ENCODE measurements at regions not wholly inside any gene's neighbourhood (a gene's known extent, or its start where the extent isn't known, plus 50 kb on each side); places are given as distances from the start of the nearest gene placed in this dataset.

GRCh38 chr2:65495251-65495877 is 63.0 kb upstream of the SPRED2 start:
- POLR2A ChIA-PET (ENCODE audit: partially characterized antibody) = no interaction called here
- H3K4me1 ChIP-seq (ENCODE audit: insufficient read depth, low read length) = no peaks in the 10 kb centered on the region
- no peak overlapping the region for H3K27ac ChIP-seq (ENCODE audit: low read depth, low read length)
- H3K9me3 ChIP-seq (ENCODE audit: control insufficient read depth in 1 of 2, low read length in 2 of 2) = no peaks in the 10 kb centered on the region
- intact Hi-C loops (cut with micrococcal nuclease) = no loop called here
- Mint-ChIP-seq H3K4me1 (no peaks in the 10 kb centered on the region), H3K4me3 (no peak overlapping the region), H3K36me3 (no peaks in the 10 kb centered on the region), H3K27me3 (peaks cover 5 to 12% of the 10 kb centered on the region in 2 donors), H3K9me3 (no peaks in the 10 kb centered on the region), H3K27ac (no peak overlapping the region)
- no peak for DNase-seq
- H3K4me3 ChIP-seq (ENCODE audit: low read length in 2 of 2) = no peak overlapping the region
- H3K36me3 ChIP-seq (ENCODE audit: insufficient read depth, low read length) = no peaks in the 10 kb centered on the region
- no peaks in the 10 kb centered on the region for H3K27me3 ChIP-seq (ENCODE audit: insufficient read depth, low read length)
- CTCF ChIA-PET (ENCODE audit: partially characterized antibody) = no interaction called here

GRCh38 chr2:65494078-65494477 is 61.7 kb upstream of the SPRED2 start:
- Mint-ChIP-seq H3K4me1 (no peaks in the 10 kb centered on the region), H3K9me3 (peaks cover 0 to 6% (median under 1%) of the 10 kb centered on the region in 8 donors), H3K4me3 (no peak overlapping the region), H3K36me3 (peaks cover 0 to 4% of the 10 kb centered on the region in 2 donors), H3K27me3 (peaks cover 5 to 14% of the 10 kb centered on the region in 2 donors), H3K27ac (no peak overlapping the region)
- Histone ChIP-seq H3K27me3 (ENCODE audit: insufficient read depth, low read length) (no peaks in the 10 kb centered on the region), H3K4me3 (ENCODE audit: low read length in 2 of 2) (no peak overlapping the region), H3K9me3 (ENCODE audit: control insufficient read depth in 1 of 2, low read length in 2 of 2) (no peaks in the 10 kb centered on the region), H3K36me3 (ENCODE audit: insufficient read depth, low read length) (no peaks in the 10 kb centered on the region), H3K4me1 (ENCODE audit: insufficient read depth, low read length) (no peaks in the 10 kb centered on the region), H3K27ac (ENCODE audit: low read depth, low read length) (no peak overlapping the region)
- ChIA-PET POLR2A (ENCODE audit: partially characterized antibody) (no interaction called here), CTCF (ENCODE audit: partially characterized antibody) (no interaction called here)
- DNase-seq = no peak
- intact Hi-C loops (cut with micrococcal nuclease) = no loop called here

GRCh38 chr2:65491381-65491905 is 59.0 kb upstream of the SPRED2 start:
- Mint-ChIP-seq H3K36me3 (peaks cover 0 to 14% of the 10 kb centered on the region in 2 donors), H3K27ac (no peak overlapping the region), H3K4me1 (no peaks in the 10 kb centered on the region), H3K4me3 (peak overlapping the region in 1 of 8 donors; percentile 10), H3K9me3 (peaks cover 0 to 21% (median 15%) of the 10 kb centered on the region in 8 donors), H3K27me3 (peaks cover 7 to 16% of the 10 kb centered on the region in 2 donors)
- Histone ChIP-seq H3K9me3 (ENCODE audit: control insufficient read depth in 1 of 2, low read length in 2 of 2) (no peaks in the 10 kb centered on the region), H3K36me3 (ENCODE audit: insufficient read depth, low read length) (no peaks in the 10 kb centered on the region), H3K4me1 (ENCODE audit: insufficient read depth, low read length) (no peaks in the 10 kb centered on the region), H3K27me3 (ENCODE audit: insufficient read depth, low read length) (no peaks in the 10 kb centered on the region), H3K27ac (ENCODE audit: low read depth, low read length) (no peak overlapping the region), H3K4me3 (ENCODE audit: low read length in 2 of 2) (no peak overlapping the region)
- DNase-seq = no peak
- ChIA-PET CTCF (ENCODE audit: partially characterized antibody) (interaction anchor here (1.0 kb wide), 1 partner anchor 14 kb away, joined by 4 read pairs; no protein-coding TSS in a partner anchor), POLR2A (ENCODE audit: partially characterized antibody) (no interaction called here)
- intact Hi-C loops (cut with micrococcal nuclease) = no loop called here

- peaks cover 7 to 16% of the 10 kb centered on the region in 2 donors for H3K27me3 Mint-ChIP-seq
- POLR2A ChIA-PET (ENCODE audit: partially characterized antibody) = no interaction called here
- H3K27me3 ChIP-seq (ENCODE audit: insufficient read depth, low read length) = no peaks in the 10 kb centered on the region
- no peak overlapping the region for H3K4me3 ChIP-seq (ENCODE audit: low read length in 2 of 2)
- H3K36me3 Mint-ChIP-seq = peaks cover 0 to 14% of the 10 kb centered on the region in 2 donors
- no peak overlapping the region for H3K4me3 Mint-ChIP-seq
- H3K36me3 ChIP-seq (ENCODE audit: insufficient read depth, low read length) = no peaks in the 10 kb centered on the region
- CTCF ChIA-PET (ENCODE audit: partially characterized antibody) = interaction anchor here (0.6 kb wide), 1 partner anchor 131 kb away, joined by 3 read pairs; no protein-coding TSS in a partner anchor
- peaks cover 0 to 21% (median 15%) of the 10 kb centered on the region in 8 donors for H3K9me3 Mint-ChIP-seq
- H3K4me1 Mint-ChIP-seq = no peaks in the 10 kb centered on the region
- DNase-seq = no peak
- H3K9me3 ChIP-seq (ENCODE audit: control insufficient read depth in 1 of 2, low read length in 2 of 2) = no peaks in the 10 kb centered on the region
- no peak overlapping the region for H3K27ac ChIP-seq (ENCODE audit: low read depth, low read length)
- H3K27ac Mint-ChIP-seq = no peak overlapping the region
- no peaks in the 10 kb centered on the region for H3K4me1 ChIP-seq (ENCODE audit: insufficient read depth, low read length)
- intact Hi-C loops (cut with micrococcal nuclease) = no loop called here
Measured at GRCh38 chr2:65490222-65490621, 57.8 kb upstream of the SPRED2 start.

GRCh38 chr2:65489269-65489668 is 56.9 kb upstream of the SPRED2 start:
- no peak overlapping the region for H3K27ac ChIP-seq (ENCODE audit: low read depth, low read length)
- Mint-ChIP-seq H3K27me3 (peaks cover 7 to 15% of the 10 kb centered on the region in 2 donors), H3K4me1 (no peaks in the 10 kb centered on the region), H3K36me3 (peaks cover 0 to 14% of the 10 kb centered on the region in 2 donors), H3K27ac (no peak overlapping the region), H3K9me3 (peaks cover 0 to 21% (median 15%) of the 10 kb centered on the region in 8 donors), H3K4me3 (no peak overlapping the region)
- no peaks in the 10 kb centered on the region for H3K9me3 ChIP-seq (ENCODE audit: control insufficient read depth in 1 of 2, low read length in 2 of 2)
- intact Hi-C loops (cut with micrococcal nuclease) = no loop called here
- H3K36me3 ChIP-seq (ENCODE audit: insufficient read depth, low read length) = no peaks in the 10 kb centered on the region
- ChIA-PET CTCF (ENCODE audit: partially characterized antibody) (no interaction called here), POLR2A (ENCODE audit: partially characterized antibody) (no interaction called here)
- no peaks in the 10 kb centered on the region for H3K27me3 ChIP-seq (ENCODE audit: insufficient read depth, low read length)
- DNase-seq = no peak
- H3K4me1 ChIP-seq (ENCODE audit: insufficient read depth, low read length) = no peaks in the 10 kb centered on the region
- no peak overlapping the region for H3K4me3 ChIP-seq (ENCODE audit: low read length in 2 of 2)

GRCh38 chr2:65488527-65488926 is 56.1 kb upstream of the SPRED2 start:
- ChIA-PET POLR2A (ENCODE audit: partially characterized antibody) (no interaction called here), CTCF (ENCODE audit: partially characterized antibody) (no interaction called here)
- Histone ChIP-seq H3K27me3 (ENCODE audit: insufficient read depth, low read length) (no peaks in the 10 kb centered on the region), H3K9me3 (ENCODE audit: control insufficient read depth in 1 of 2, low read length in 2 of 2) (no peaks in the 10 kb centered on the region), H3K4me3 (ENCODE audit: low read length in 2 of 2) (no peak overlapping the region), H3K4me1 (ENCODE audit: insufficient read depth, low read length) (no peaks in the 10 kb centered on the region), H3K27ac (ENCODE audit: low read depth, low read length) (no peak overlapping the region), H3K36me3 (ENCODE audit: insufficient read depth, low read length) (no peaks in the 10 kb centered on the region)
- no peak overlapping the region for H3K27ac Mint-ChIP-seq
- H3K36me3 Mint-ChIP-seq = peaks cover 0 to 14% of the 10 kb centered on the region in 2 donors
- peaks cover 0 to 21% (median 15%) of the 10 kb centered on the region in 8 donors for H3K9me3 Mint-ChIP-seq
- no peaks in the 10 kb centered on the region for H3K4me1 Mint-ChIP-seq
- H3K27me3 Mint-ChIP-seq = peaks cover 7 to 20% of the 10 kb centered on the region in 2 donors
- intact Hi-C loops (cut with micrococcal nuclease) = no loop called here
- DNase-seq = no peak
- no peak overlapping the region for H3K4me3 Mint-ChIP-seq

DNA sequence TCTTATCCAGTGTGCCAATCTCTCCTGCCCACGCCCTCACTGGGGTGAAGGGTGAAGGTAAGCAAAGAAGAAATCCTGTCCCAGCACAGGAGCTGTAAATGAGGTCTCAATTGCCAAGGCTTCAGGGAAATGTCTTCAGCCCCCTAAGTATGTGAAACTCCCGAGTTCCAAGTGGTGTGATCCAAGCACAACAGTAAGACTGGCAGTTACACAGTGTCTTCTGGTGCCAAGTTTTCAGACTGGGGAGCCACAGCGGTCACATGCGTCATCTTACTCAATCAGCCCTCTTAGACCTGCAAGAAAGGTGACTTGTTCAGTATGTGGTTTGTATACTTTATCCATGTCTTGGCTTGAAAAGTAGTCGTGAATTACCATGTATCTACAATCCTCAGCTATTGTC is 55.0 kb upstream of the SPRED2 start:
- no peak overlapping the region for H3K4me3 Mint-ChIP-seq
- ChIA-PET CTCF (ENCODE audit: partially characterized antibody) (no interaction called here), POLR2A (ENCODE audit: partially characterized antibody) (no interaction called here)

More for the DNA sequence above, 55.0 kb upstream of the SPRED2 start:
- H3K9me3 ChIP-seq (ENCODE audit: control insufficient read depth in 1 of 2, low read length in 2 of 2) = no peaks in the 10 kb centered on the region
- H3K4me3 ChIP-seq (ENCODE audit: low read length in 2 of 2) = no peak overlapping the region
- Mint-ChIP-seq H3K4me1 (no peaks in the 10 kb centered on the region), H3K27me3 (peaks cover 7 to 24% of the 10 kb centered on the region in 2 donors), H3K36me3 (peaks cover 0 to 14% of the 10 kb centered on the region in 2 donors), H3K27ac (no peak overlapping the region), H3K9me3 (peaks cover 0 to 21% (median 15%) of the 10 kb centered on the region in 8 donors)
- H3K27me3 ChIP-seq (ENCODE audit: insufficient read depth, low read length) = no peaks in the 10 kb centered on the region
- intact Hi-C loops (cut with micrococcal nuclease) = no loop called here
- no peak overlapping the region for H3K27ac ChIP-seq (ENCODE audit: low read depth, low read length)
- DNase-seq = no peak
- H3K36me3 ChIP-seq (ENCODE audit: insufficient read depth, low read length) = no peaks in the 10 kb centered on the region
- no peaks in the 10 kb centered on the region for H3K4me1 ChIP-seq (ENCODE audit: insufficient read depth, low read length)

All from CD4-positive, alpha-beta memory T cell (primary cell).